PC-3 (cell line): ENCODE measurements at regions not wholly inside any gene's neighbourhood (a gene's known extent, or its start where the extent isn't known, plus 50 kb on each side); places are given as distances from the start of the nearest gene placed in this dataset.

Experiments
- ATAC-seq: fragments of 200-7000 bp; cut with Tn5 transposase; 2 replicates; pipeline ENCODE4 v1.9.1; 2020; ENCODE audit warnings: mild to moderate bottlenecking, moderate library complexity
- BruUV-seq: library from RNA; stranded (reverse); fragments of 400-500 nt; replicated peaks from 2 replicates; lab custom pipeline; 2021; lab: Mats Ljungman, UMichigan
- CTCF ChIA-PET: fragments of 300-600 bp; sonication (Branson Sonifier 250); formaldehyde crosslinking; loops from one replicate; lab custom pipeline; 2022; ENCODE audit warnings: antibody characterized with exemption; lab: Charles Lee
- POLR2A ChIA-PET: fragments of 300-600 bp; sonication (Branson Sonifier 250); formaldehyde crosslinking; loops from one replicate; lab custom pipeline; 2022; ENCODE audit warnings: antibody characterized with exemption; ENCODE audit not compliant: unreplicated experiment; lab: Charles Lee
- DNase-seq: peaks from one replicate; pipeline ENCODE4 v3.0.0-alpha.2; 2015
- H2AFZ ChIP-seq: fragments of 300-600 bp; sonication (generic); 2 replicates; pipeline ENCODE4 v1.6.0; 2016; ENCODE audit warnings: antibody characterized with exemption, low read length
- H3F3A ChIP-seq: fragments of 300-600 bp; sonication (generic); one replicate; pipeline ENCODE4 v1.6.0; 2017; ENCODE audit warnings: antibody characterized with exemption, low read length, control low read depth, mild to moderate bottlenecking; ENCODE audit not compliant: unreplicated experiment
- H3K27ac ChIP-seq: fragments of 300-600 bp; sonication (generic); 2 replicates; pipeline ENCODE4 v1.5.1; 2016; ENCODE audit warnings: mild to moderate bottlenecking, low read length
- H3K27me3 ChIP-seq: fragments of 300-600 bp; sonication (generic); 2 replicates; pipeline ENCODE4 v1.6.1; 2016; ENCODE audit warnings: low read length, mixed read lengths
- H3K36me3 ChIP-seq: fragments of 300-600 bp; sonication (generic); 2 replicates; pipeline ENCODE4 v1.6.1; 2016; ENCODE audit warnings: low read depth, mixed run types, low read length, mixed read lengths
- H3K4me1 ChIP-seq: fragments of 300-600 bp; sonication (generic); 2 replicates; pipeline ENCODE4 v1.5.1; 2016; ENCODE audit warnings: low read length; ENCODE audit not compliant: insufficient read depth
- H3K4me2 ChIP-seq: fragments of 300-600 bp; sonication (generic); 2 replicates; pipeline ENCODE4 v1.6.0; 2016; ENCODE audit warnings: low read length
- H3K4me3 ChIP-seq: fragments of 300-600 bp; sonication (generic); 2 replicates; pipeline ENCODE4 v1.5.1; 2016; ENCODE audit warnings: mild to moderate bottlenecking, low read length, mixed read lengths
- H3K79me2 ChIP-seq: fragments of 300-600 bp; sonication (generic); 2 replicates; pipeline ENCODE4 v1.6.1; 2017; ENCODE audit warnings: low read length, mixed read lengths
- H3K9ac ChIP-seq: fragments of 300-600 bp; sonication (generic); 2 replicates; pipeline ENCODE4 v1.6.0; 2016; ENCODE audit warnings: mild to moderate bottlenecking, low read length
- H3K9me2 ChIP-seq: fragments of 300-600 bp; sonication (generic); replicated peaks from 2 replicates; pipeline ENCODE4 v1.6.1; 2016; ENCODE audit warnings: mixed run types, low read length, mixed read lengths
- H3K9me3 ChIP-seq: fragments of 300-600 bp; sonication (generic); 2 replicates; pipeline ENCODE4 v1.6.1; 2016; ENCODE audit warnings: low read length, mixed read lengths
- H4K20me1 ChIP-seq: fragments of 300-600 bp; sonication (generic); 2 replicates; pipeline ENCODE4 v1.6.1; 2016; ENCODE audit warnings: low read length, mixed read lengths
- CTCF ChIP-seq: fragments of 300-600 bp; sonication (generic); conservative IDR thresholded peaks from 2 replicates; pipeline ENCODE4 v1.5.1; 2017; ENCODE audit warnings: antibody characterized with exemption, low read depth, mild to moderate bottlenecking, low read length
- EZH2 ChIP-seq: fragments of 300-600 bp; sonication (generic); IDR thresholded peaks from one replicate; pipeline ENCODE4 v1.6.1; 2017; ENCODE audit warnings: antibody characterized with exemption, mild to moderate bottlenecking, low read length; ENCODE audit not compliant: unreplicated experiment
- EZH2phosphoT487 ChIP-seq: fragments of 300-600 bp; sonication (generic); IDR thresholded peaks from 2 replicates; pipeline ENCODE4 v1.6.1; 2018; ENCODE audit warnings: mild to moderate bottlenecking, antibody characterized with exemption, low read length, borderline replicate concordance
- intact Hi-C: fragments of 100-400 bp; cut with micrococcal nuclease; formaldehyde crosslinking; loops from 2 replicates; pipeline ENCODE4 v1.9.0; 2023

GRCh38 chr5:77569409-77569808 is 69.1 kb downstream of the OTP start:
- Histone ChIP-seq H3K9ac (no peak overlapping the region), H3K4me3 (no peak overlapping the region), H3K27me3 (peaks cover 21% of the 10 kb centered on the region), H3K27ac (no peak overlapping the region), H4K20me1 (no peaks in the 10 kb centered on the region), H3K36me3 (no peaks in the 10 kb centered on the region), H3K79me2 (no peaks in the 10 kb centered on the region), H3K9me2 (no peaks in the 10 kb centered on the region), H3K4me1 (no peaks in the 10 kb centered on the region), H2AFZ (no peak overlapping the region), H3K9me3 (no peaks in the 10 kb centered on the region), H3F3A (no peaks in the 10 kb centered on the region), H3K4me2 (no peak overlapping the region)
- POLR2A ChIA-PET: no interaction called here
- CTCF ChIA-PET: no interaction called here
- no TSS peak for BruUV-seq
- intact Hi-C loops: loop anchor here (10.0 kb wide), 1 partner anchor 375 kb away; no protein-coding TSS in a partner anchor
- no peak for ATAC-seq
- TF ChIP-seq EZH2phosphoT487: no peak
- TF ChIP-seq CTCF: no peak
- no peak for TF ChIP-seq EZH2
- no peak for DNase-seq

- ATAC-seq (no peak), DNase-seq (no peak)
- H4K20me1 ChIP-seq: no peaks in the 10 kb centered on the region
- no peaks in the 10 kb centered on the region for H3K4me1 ChIP-seq
- ChIA-PET CTCF (no interaction called here), POLR2A (no interaction called here)
- no peak for TF ChIP-seq CTCF
- no peak for TF ChIP-seq EZH2
- no peak for TF ChIP-seq EZH2phosphoT487
- BruUV-seq: no TSS peak
- intact Hi-C loops: loop anchor here (10.0 kb wide), 1 partner anchor 376 kb away; no protein-coding TSS in a partner anchor
- H3K9me2 ChIP-seq: no peaks in the 10 kb centered on the region
- H3K27ac ChIP-seq: no peak overlapping the region
- H3K27me3 ChIP-seq: peaks cover 21% of the 10 kb centered on the region
- no peaks in the 10 kb centered on the region for H3F3A ChIP-seq
- H3K9me3 ChIP-seq: no peaks in the 10 kb centered on the region
- no peak overlapping the region for H3K4me2 ChIP-seq
- H3K9ac ChIP-seq: no peak overlapping the region
- H3K36me3 ChIP-seq: no peaks in the 10 kb centered on the region
- no peak overlapping the region for H3K4me3 ChIP-seq
- no peak overlapping the region for H2AFZ ChIP-seq
- no peaks in the 10 kb centered on the region for H3K79me2 ChIP-seq
Measured at GRCh38 chr5:77568555-77568954, 70.0 kb downstream of the OTP start.

- no peaks in the 10 kb centered on the region for H3K9me2 ChIP-seq
- intact Hi-C loops: loop anchor here (10.0 kb wide), 1 partner anchor 377 kb away; no protein-coding TSS in a partner anchor
- H4K20me1 ChIP-seq: no peaks in the 10 kb centered on the region
- no peak overlapping the region for H3K27ac ChIP-seq
- no peaks in the 10 kb centered on the region for H3K4me1 ChIP-seq
- ChIA-PET POLR2A (no interaction called here), CTCF (no interaction called here)
- no peak for TF ChIP-seq EZH2phosphoT487
- no peak for TF ChIP-seq EZH2
- TF ChIP-seq CTCF: no peak
- no peaks in the 10 kb centered on the region for H3K9me3 ChIP-seq
- no peak overlapping the region for H3K9ac ChIP-seq
- no peaks in the 10 kb centered on the region for H3F3A ChIP-seq
- H3K36me3 ChIP-seq: no peaks in the 10 kb centered on the region
- peaks cover 21% of the 10 kb centered on the region for H3K27me3 ChIP-seq
- no TSS peak for BruUV-seq
- H3K4me2 ChIP-seq: no peak overlapping the region
- no peak overlapping the region for H2AFZ ChIP-seq
- no peaks in the 10 kb centered on the region for H3K79me2 ChIP-seq
- no peak for DNase-seq
- no peak for ATAC-seq
- no peak overlapping the region for H3K4me3 ChIP-seq
Measured at GRCh38 chr5:77568082-77568481, 70.4 kb downstream of the OTP start.
